ENCODE measurements at regions not wholly inside any gene's neighbourhood (a gene's known extent, or its start where the extent isn't known, plus 50 kb on each side); places are given as distances from the start of the nearest gene placed in this dataset.

- 89 to 100% methylated on average over 1 of the region's 1 CpG for WGBS, 2 donors
- Histone ChIP-seq H3K4me1 (no peaks in the 10 kb centered on the region), H3K36me3 (ENCODE audit: low read depth, missing control alignments) (no peaks in the 10 kb centered on the region), H3K27me3 (no peaks in the 10 kb centered on the region), H3K4me3 (no peak overlapping the region), H3K9me3 (no peaks in the 10 kb centered on the region), H3K27ac (no peak overlapping the region)
- no peak for DNase-seq
- intact Hi-C loops (cut with DNase I; ENCODE audit: low total_unique reads) = no loop called here
- no peak for TF ChIP-seq POLR2A (IDR thresholded peaks at IDR 0.05)
- TF ChIP-seq, protein P1, sequence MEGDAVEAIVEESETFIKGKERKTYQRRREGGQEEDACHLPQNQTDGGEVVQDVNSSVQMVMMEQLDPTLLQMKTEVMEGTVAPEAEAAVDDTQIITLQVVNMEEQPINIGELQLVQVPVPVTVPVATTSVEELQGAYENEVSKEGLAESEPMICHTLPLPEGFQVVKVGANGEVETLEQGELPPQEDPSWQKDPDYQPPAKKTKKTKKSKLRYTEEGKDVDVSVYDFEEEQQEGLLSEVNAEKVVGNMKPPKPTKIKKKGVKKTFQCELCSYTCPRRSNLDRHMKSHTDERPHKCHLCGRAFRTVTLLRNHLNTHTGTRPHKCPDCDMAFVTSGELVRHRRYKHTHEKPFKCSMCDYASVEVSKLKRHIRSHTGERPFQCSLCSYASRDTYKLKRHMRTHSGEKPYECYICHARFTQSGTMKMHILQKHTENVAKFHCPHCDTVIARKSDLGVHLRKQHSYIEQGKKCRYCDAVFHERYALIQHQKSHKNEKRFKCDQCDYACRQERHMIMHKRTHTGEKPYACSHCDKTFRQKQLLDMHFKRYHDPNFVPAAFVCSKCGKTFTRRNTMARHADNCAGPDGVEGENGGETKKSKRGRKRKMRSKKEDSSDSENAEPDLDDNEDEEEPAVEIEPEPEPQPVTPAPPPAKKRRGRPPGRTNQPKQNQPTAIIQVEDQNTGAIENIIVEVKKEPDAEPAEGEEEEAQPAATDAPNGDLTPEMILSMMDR (IDR thresholded peaks at IDR 0.05) = no peak
These were observed 348.4 kb upstream of the NBEA start for GRCh38 chr13:34593658-34594057.

DNA sequence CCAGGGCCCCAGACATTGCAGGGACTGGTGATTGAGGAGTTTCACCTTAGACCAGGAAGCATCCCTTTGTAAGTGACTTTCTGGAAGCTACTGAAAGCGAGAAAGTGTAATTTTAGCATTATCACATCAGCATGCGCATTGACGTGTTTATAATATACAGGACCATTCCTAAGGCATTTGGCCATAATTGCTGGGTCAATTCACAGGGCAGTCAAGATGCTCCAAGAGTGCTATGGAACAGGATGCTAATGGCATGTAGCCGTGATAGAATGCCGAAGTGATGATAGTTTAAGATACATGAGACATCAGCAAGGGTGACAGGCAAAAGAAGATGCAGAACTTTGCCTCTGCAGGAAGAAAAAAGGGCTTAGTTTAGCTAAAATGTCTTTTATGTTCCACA lies 347.6 kb upstream of the NBEA start:
- no peaks in the 10 kb centered on the region for H3K4me1 ChIP-seq
- H3K36me3 ChIP-seq (ENCODE audit: low read depth, missing control alignments) = no peaks in the 10 kb centered on the region
- H3K27ac ChIP-seq = no peak overlapping the region
- H3K4me3 ChIP-seq = no peak overlapping the region
- H3K9me3 ChIP-seq = no peaks in the 10 kb centered on the region
- no peaks in the 10 kb centered on the region for H3K27me3 ChIP-seq
- TF ChIP-seq POLR2A (IDR thresholded peaks at IDR 0.05) = no peak
- TF ChIP-seq, protein P1 (IDR thresholded peaks at IDR 0.05) = no peak
- intact Hi-C loops (cut with DNase I; ENCODE audit: low total_unique reads) = no loop called here
- WGBS, 2 donors = 94 to 98% methylated on average over 5 of the region's 5 CpGs
- no peak for DNase-seq

DNA sequence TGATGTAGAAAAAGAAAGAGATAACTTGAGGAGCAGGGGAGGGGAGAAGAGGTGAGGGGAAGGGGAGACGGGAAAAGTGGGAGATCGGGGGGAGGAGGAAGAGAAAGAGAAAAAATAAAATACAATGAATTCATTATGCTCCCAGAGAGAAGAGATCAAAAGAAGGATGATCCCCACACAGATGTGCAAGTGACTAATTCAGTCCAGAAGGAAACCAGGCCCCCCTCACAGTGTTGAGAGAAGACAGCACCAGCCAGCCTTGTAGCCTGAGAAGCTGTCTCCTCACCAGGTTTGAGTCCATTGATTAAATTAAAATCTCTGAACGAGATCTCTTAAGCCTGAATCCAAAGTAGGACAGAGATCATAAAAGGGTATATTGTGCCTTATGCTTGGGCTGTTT lies 333.7 kb upstream of the NBEA start:
- intact Hi-C loops (cut with DNase I; ENCODE audit: low total_unique reads) = no loop called here
- H3K36me3 ChIP-seq (ENCODE audit: low read depth, missing control alignments) = no peaks in the 10 kb centered on the region
- WGBS, 2 donors = 78 to 87% methylated on average over 3 of the region's 3 CpGs

DNA sequence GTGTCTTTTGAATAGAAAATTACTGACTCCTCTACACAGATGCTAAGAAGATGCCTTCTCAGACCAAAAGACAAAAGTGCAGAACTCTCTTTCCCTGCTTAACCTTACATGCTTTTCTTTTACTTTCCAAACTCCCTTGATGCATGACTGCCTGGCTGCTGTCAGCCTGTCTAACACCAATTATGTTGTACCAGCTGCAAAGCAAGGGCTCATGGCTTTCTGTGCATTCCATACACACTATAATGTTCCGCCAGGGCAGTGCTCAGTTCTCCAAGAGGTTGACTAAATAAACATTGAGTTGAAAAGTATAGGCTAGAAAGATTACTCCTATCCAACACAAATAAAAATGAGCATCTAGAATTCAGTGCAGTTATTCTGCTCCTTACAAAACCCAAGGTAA lies 330.4 kb upstream of the NBEA start:
- Histone ChIP-seq H3K27ac (no peak overlapping the region), H3K4me3 (no peak overlapping the region), H3K27me3 (no peaks in the 10 kb centered on the region), H3K36me3 (ENCODE audit: low read depth, missing control alignments) (no peaks in the 10 kb centered on the region), H3K9me3 (no peaks in the 10 kb centered on the region), H3K4me1 (no peaks in the 10 kb centered on the region)
- WGBS, 2 donors = 96 to 100% methylated on average over 1 of the region's 1 CpG
- no peak for DNase-seq
- TF ChIP-seq POLR2A (IDR thresholded peaks at IDR 0.05) = no peak
- TF ChIP-seq, protein P1 (IDR thresholded peaks at IDR 0.05) = no peak
- intact Hi-C loops (cut with DNase I; ENCODE audit: low total_unique reads) = no loop called here

More for the DNA sequence above, 333.7 kb upstream of the NBEA start:
- Histone ChIP-seq H3K27me3 (no peaks in the 10 kb centered on the region), H3K4me1 (no peaks in the 10 kb centered on the region), H3K27ac (no peak overlapping the region), H3K4me3 (no peak overlapping the region), H3K9me3 (no peaks in the 10 kb centered on the region)
- no peak for DNase-seq
- TF ChIP-seq POLR2A (IDR thresholded peaks at IDR 0.05) = no peak
- TF ChIP-seq, protein P1 (IDR thresholded peaks at IDR 0.05) = no peak

- TF ChIP-seq POLR2A (IDR thresholded peaks at IDR 0.05) = no peak
- TF ChIP-seq, protein P1 (IDR thresholded peaks at IDR 0.05) = no peak
- 72 to 76% methylated on average over 7 of the region's 7 CpGs for WGBS, 2 donors
- intact Hi-C loops (cut with DNase I; ENCODE audit: low total_unique reads) = no loop called here
- no peak for DNase-seq
- Histone ChIP-seq H3K27ac (no peak overlapping the region), H3K27me3 (no peaks in the 10 kb centered on the region), H3K36me3 (ENCODE audit: low read depth, missing control alignments) (no peaks in the 10 kb centered on the region), H3K4me1 (no peaks in the 10 kb centered on the region), H3K9me3 (no peaks in the 10 kb centered on the region), H3K4me3 (no peak overlapping the region)
These were observed 324.5 kb upstream of the NBEA start for GRCh38 chr13:34617473-34618083.

Data from testis (tissue), 2 donors.